ENCODE measurements at regions not wholly inside any gene's neighbourhood (a gene's known extent, or its start where the extent isn't known, plus 50 kb on each side); places are given as distances from the start of the nearest gene placed in this dataset.

DNA sequence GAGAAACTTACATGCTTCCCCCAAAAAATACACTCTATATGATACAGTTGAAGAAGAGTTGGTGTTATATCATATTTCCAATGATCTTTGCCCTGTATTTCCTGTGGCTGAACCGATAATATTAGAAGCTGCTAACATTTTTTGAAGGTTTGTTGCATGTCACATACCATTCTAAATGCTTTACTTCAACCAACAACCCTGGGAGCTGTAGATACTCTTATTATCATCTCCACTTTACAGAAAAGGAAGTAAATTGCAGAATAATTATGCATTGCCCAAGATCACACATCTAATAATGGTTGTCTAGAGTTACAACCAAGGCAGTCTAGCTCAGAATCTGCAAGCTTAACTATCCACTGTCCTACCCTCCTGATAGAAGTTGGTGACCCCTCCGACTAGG lies 182.8 kb downstream of the NUAK1 start:
- H3K27ac Mint-ChIP-seq, result no peak overlapping the region

DNA sequence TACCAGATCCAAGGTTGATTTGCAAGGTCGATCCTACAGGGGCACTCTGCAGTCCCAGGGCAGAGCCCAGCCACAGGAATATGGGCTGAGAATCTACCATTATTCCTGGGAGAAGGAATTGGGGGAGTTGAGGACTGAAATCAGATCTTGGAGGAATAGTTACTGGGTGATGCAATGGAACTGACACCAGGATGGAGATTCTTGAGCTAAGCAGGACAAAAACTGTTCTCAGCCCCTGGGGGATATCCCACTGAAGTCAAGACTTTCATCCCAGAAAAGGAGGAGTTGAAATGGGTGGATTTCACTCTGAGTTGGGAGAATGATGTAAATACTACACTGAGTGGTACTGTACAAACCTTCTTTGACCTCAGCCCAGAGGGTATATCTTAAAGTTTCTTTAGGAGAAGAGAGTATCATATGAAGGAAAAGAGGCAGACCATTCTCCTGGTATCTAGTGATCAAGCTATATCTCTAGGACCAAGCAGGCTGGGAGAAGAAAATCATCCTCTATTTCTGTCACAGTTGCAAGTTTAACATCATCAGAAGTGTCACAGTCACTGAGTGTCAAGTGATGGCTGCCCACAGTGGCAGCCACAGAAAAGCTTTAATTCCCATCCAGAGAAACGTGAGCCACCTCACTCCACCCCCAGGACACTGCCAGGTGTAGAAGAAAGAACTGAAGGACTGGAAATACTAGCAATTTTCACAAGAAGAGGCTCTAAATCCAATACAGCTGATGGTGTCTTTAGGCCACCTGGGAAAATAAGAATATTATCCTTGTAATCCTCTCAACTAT lies 181.9 kb downstream of the NUAK1 start:
- DNase-seq (no peak), ATAC-seq (no peak)
- Histone ChIP-seq H3K4me1 (ENCODE audit: control insufficient read depth, insufficient read depth, low read length) (no peaks in the 10 kb centered on the region), H3K27me3 (ENCODE audit: control insufficient read depth, insufficient read depth, low read length) (no peaks in the 10 kb centered on the region), H3K9me3 (ENCODE audit: control insufficient read depth, insufficient read depth, low read length) (no peaks in the 10 kb centered on the region), H3K36me3 (ENCODE audit: control insufficient read depth, insufficient read depth, low read length) (no peaks in the 10 kb centered on the region), H3K4me3 (ENCODE audit: low read length) (no peak overlapping the region), H3K27ac (ENCODE audit: low read length) (no peak overlapping the region)
- TF ChIP-seq, protein P1, sequence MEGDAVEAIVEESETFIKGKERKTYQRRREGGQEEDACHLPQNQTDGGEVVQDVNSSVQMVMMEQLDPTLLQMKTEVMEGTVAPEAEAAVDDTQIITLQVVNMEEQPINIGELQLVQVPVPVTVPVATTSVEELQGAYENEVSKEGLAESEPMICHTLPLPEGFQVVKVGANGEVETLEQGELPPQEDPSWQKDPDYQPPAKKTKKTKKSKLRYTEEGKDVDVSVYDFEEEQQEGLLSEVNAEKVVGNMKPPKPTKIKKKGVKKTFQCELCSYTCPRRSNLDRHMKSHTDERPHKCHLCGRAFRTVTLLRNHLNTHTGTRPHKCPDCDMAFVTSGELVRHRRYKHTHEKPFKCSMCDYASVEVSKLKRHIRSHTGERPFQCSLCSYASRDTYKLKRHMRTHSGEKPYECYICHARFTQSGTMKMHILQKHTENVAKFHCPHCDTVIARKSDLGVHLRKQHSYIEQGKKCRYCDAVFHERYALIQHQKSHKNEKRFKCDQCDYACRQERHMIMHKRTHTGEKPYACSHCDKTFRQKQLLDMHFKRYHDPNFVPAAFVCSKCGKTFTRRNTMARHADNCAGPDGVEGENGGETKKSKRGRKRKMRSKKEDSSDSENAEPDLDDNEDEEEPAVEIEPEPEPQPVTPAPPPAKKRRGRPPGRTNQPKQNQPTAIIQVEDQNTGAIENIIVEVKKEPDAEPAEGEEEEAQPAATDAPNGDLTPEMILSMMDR (IDR thresholded peaks at IDR 0.05), result no peak
- intact Hi-C loops (cut with micrococcal nuclease), result no loop called here
- no peaks in the 10 kb centered on the region for H3K36me3 Mint-ChIP-seq
- 57% methylated on average over 2 of the region's 2 CpGs for WGBS (ENCODE audit: insufficient coverage)
- no peak overlapping the region for H3K27ac Mint-ChIP-seq
- no peak overlapping the region for H3K4me3 Mint-ChIP-seq
- no peaks in the 10 kb centered on the region for H3K9me3 Mint-ChIP-seq
- peaks cover 0 to 4% of the 10 kb centered on the region in 2 donors for H3K4me1 Mint-ChIP-seq
- H3K27me3 Mint-ChIP-seq (ENCODE audit: low read depth in 2 of 2), result peaks cover 7 to 13% of the 10 kb centered on the region in 2 donors

More for the DNA sequence above, 182.8 kb downstream of the NUAK1 start:
- TF ChIP-seq, protein P1 (IDR thresholded peaks at IDR 0.05), result no peak
- Histone ChIP-seq H3K4me1 (ENCODE audit: control insufficient read depth, insufficient read depth, low read length) (no peaks in the 10 kb centered on the region), H3K9me3 (ENCODE audit: control insufficient read depth, insufficient read depth, low read length) (no peaks in the 10 kb centered on the region), H3K27ac (ENCODE audit: low read length) (no peak overlapping the region), H3K36me3 (ENCODE audit: control insufficient read depth, insufficient read depth, low read length) (no peaks in the 10 kb centered on the region), H3K4me3 (ENCODE audit: low read length) (no peak overlapping the region), H3K27me3 (ENCODE audit: control insufficient read depth, insufficient read depth, low read length) (no peaks in the 10 kb centered on the region)
- no peaks in the 10 kb centered on the region for H3K9me3 Mint-ChIP-seq
- 75% methylated on average over 2 of the region's 2 CpGs for WGBS (ENCODE audit: insufficient coverage)
- intact Hi-C loops (cut with micrococcal nuclease), result no loop called here
- ATAC-seq (no peak), DNase-seq (no peak)
- peaks cover 5 to 8% of the 10 kb centered on the region in 2 donors for H3K27me3 Mint-ChIP-seq (ENCODE audit: low read depth in 2 of 2)
- peaks cover 0 to 4% of the 10 kb centered on the region in 2 donors for H3K4me1 Mint-ChIP-seq
- no peak overlapping the region for H3K4me3 Mint-ChIP-seq
- H3K36me3 Mint-ChIP-seq, result no peaks in the 10 kb centered on the region

DNA sequence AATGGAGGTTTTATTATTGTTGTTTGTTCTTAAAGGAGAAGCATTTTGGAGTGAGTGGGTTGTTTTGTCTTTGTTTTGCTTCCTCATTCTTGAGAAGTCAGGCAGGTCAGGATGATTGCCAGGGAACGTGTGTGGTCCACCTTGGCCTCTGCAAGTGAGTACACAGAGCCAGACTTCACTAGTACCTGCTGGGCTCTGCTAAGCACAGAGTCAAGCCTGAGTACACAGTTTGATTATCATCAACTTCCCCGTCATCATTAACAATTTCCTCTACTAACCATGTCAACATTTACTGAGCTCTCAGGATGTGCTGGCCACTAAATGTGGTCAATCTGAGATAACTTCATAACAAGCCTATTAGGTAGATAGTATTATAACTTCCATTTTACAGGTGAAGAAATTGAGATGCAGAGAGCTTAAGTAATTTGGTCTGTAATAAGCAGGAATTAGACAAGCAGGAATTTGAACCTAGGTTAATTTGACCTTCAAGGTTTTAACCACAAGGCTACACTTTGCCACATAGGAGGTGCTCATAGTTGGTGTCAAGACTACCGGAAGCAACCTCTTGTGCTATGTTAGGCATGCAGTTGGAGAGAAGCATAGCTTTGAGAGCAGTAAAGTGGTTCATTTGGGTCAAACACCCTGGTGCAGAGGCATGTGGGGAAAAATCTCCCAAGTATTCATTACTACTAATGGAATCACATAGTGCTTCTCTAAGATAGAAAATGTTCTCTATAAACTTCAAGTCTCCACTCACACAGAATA lies 178.3 kb downstream of the NUAK1 start:
- Histone ChIP-seq H3K9me3 (ENCODE audit: control insufficient read depth, insufficient read depth, low read length) (no peaks in the 10 kb centered on the region), H3K27me3 (ENCODE audit: control insufficient read depth, insufficient read depth, low read length) (no peaks in the 10 kb centered on the region), H3K4me3 (ENCODE audit: low read length) (no peak overlapping the region), H3K4me1 (ENCODE audit: control insufficient read depth, insufficient read depth, low read length) (no peaks in the 10 kb centered on the region), H3K36me3 (ENCODE audit: control insufficient read depth, insufficient read depth, low read length) (no peaks in the 10 kb centered on the region), H3K27ac (ENCODE audit: low read length) (peak overlapping the region; percentile 0)
- intact Hi-C loops (cut with micrococcal nuclease), result no loop called here
- ATAC-seq (peak; percentile 31 to 60 (median 42)), DNase-seq (peak in 1 of 2 donors; percentile 4)
- 53% methylated on average over 3 of the region's 3 CpGs for WGBS (ENCODE audit: insufficient coverage)
- Mint-ChIP-seq H3K27ac (peak overlapping the region in 1 of 2 donors; percentile 44), H3K9me3 (no peaks in the 10 kb centered on the region), H3K27me3 (ENCODE audit: low read depth in 2 of 2) (peaks cover 10 to 13% of the 10 kb centered on the region in 2 donors), H3K4me3 (no peak overlapping the region), H3K36me3 (no peaks in the 10 kb centered on the region), H3K4me1 (peaks cover 0 to 4% of the 10 kb centered on the region in 2 donors)
- TF ChIP-seq, protein P1 (IDR thresholded peaks at IDR 0.05), result no peak

All from natural killer cell (primary cell).